ENCODE measurements at regions not wholly inside any gene's neighbourhood (a gene's known extent, or its start where the extent isn't known, plus 50 kb on each side); places are given as distances from the start of the nearest gene placed in this dataset.

DNA sequence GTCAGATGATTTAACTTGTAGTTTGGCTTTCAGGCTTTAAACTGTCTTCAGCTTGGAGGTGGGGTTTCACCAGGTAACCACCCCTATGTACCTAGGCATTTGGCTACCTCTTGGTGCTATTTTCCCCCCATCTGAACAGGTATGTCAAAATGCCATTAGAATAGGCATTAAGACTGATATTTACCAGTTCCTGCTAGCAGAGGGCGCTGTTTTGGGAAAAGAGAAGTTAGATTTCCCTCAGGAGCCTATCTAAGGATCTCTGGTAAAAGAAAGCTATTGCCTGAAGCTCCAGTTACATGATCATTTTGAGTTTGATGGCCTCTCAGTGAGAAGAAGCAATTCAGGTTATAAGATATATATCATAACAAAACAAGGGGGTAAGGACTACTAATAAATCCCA, 879.1 kb downstream of the SH3BGRL start:
- TF ChIP-seq EZH2 (optimal IDR thresholded peaks at IDR 0.05; ENCODE audit: low read depth, low read length) = no peak
- TF ChIP-seq, protein P1, sequence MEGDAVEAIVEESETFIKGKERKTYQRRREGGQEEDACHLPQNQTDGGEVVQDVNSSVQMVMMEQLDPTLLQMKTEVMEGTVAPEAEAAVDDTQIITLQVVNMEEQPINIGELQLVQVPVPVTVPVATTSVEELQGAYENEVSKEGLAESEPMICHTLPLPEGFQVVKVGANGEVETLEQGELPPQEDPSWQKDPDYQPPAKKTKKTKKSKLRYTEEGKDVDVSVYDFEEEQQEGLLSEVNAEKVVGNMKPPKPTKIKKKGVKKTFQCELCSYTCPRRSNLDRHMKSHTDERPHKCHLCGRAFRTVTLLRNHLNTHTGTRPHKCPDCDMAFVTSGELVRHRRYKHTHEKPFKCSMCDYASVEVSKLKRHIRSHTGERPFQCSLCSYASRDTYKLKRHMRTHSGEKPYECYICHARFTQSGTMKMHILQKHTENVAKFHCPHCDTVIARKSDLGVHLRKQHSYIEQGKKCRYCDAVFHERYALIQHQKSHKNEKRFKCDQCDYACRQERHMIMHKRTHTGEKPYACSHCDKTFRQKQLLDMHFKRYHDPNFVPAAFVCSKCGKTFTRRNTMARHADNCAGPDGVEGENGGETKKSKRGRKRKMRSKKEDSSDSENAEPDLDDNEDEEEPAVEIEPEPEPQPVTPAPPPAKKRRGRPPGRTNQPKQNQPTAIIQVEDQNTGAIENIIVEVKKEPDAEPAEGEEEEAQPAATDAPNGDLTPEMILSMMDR (IDR thresholded peaks at IDR 0.05; ENCODE audit: low read length) = peak; percentile 28

Measured in MM.1S (cell line).